Left lobe of liver (tissue), 2 donors: ENCODE measurements at regions not wholly inside any gene's neighbourhood (a gene's known extent, or its start where the extent isn't known, plus 50 kb on each side); places are given as distances from the start of the nearest gene placed in this dataset.

Experiments used
- ATAC-seq: fragments of 200-7000 bp; cut with Tn5 transposase; one replicate; pipeline ENCODE4 v1.9.1; 2020; ENCODE audit warnings: mild to moderate bottlenecking, moderate library complexity
- DNase-seq: peaks from one replicate; pipeline ENCODE4 v3.0.0-alpha.2; 2020; ENCODE audit warnings: low spot score
- donor health status: DM: no; HTN: no; CAD: no; lungs with moderate emphysema.
- donor health status: DM: no; HTN: yes; CAD: no.

DNA sequence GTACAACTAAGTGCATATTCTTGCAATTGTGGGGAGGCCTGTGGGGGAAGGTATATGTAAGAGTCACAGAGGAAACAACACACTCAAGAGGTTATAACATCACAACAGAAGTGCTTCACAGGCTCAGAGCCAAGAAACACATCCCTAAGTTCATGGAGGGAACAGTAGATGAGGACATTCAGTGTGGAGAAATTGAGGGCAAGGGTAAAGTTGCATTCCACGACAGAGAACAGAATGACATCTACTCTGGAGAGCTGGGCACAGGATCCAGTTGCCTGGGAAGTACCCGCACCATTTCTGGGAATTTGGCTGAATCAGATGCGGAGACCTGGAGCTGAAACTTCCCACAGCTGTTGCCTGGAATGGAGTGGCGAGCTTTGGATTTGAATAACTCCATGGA, 197.2 kb downstream of the NXNL2 start:
- DNase-seq, result no peak
- ATAC-seq, result no peak

DNA sequence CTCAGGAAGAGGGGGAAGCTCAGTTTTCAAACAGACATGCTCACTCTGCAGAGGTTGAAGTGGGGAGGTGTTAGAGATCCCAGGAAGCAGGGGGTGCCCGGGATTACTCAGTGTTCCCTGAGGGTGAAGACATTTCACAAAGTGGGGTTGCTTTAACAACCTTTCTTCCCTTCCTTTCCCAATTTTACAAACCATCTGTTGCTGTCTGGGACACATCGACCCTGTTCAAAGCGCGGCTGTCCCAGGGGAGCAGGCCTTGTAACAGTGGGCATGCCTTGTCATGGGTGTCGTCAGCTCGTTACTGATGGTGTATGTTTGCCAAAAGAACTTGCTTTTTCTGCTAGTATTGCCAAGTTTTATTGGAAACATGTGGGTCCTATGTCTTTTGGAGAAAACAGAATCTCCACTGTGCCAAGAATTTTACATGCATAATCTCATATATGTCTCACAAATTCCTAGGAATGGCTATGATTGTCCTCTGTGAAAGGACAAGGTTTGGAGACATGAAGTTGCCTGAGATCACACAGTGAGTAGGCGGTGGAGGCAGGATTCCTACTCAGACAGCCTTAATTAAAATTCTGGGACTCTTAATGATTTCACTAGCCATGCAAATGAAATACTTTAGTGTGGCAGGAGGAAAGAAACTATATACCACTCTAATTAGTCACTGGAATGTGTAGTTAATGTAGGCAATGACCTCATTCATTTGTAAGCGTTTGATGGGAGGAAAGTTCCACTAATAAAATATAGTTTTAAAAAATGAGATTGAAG, 198.9 kb downstream of the NXNL2 start:
- no peak for DNase-seq
- no peak for ATAC-seq

DNA sequence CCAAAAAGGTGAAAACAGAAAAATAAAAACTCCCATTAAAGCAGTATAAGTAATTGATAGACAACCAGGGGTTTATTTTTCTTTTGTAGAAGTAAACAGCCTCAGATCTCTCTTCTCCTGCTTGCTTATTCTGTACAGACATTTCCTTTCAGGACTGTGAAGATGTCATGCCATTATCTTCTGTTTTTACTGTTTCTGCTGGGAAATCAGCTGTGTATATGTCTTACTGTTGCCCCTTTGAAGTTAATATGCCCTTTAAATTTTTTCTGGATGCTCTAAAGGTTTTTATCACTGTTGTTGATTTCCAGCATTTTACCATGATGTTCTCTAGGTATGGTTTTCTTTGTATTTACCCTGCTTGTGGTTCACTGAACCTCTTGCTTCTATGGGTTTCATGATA, 199.5 kb downstream of the NXNL2 start:
- ATAC-seq (no peak), DNase-seq (no peak)

DNA sequence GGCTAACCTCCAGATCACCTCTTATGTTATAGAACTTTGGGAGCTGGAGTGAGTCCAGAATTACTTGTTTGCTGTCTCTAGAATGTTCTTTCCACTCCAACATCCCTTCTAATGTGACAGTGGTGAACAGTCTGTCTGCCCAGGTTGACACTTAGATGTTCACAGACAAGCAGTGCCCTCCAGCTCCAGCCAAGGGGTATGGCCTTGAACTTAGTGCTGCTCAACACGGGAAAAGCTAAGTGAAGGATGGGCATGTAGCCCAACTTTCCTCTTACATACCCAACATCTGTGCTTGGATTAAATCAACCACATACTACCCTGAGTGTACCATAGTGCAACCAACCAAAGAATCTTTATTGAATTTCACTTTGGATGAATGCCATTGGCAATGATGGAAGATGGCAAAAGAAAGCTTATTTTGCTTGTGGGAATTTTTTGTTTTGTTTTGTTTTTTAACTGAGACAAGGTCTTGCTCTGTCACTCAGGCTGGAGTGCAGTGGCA, 201.2 kb downstream of the NXNL2 start:
- no peak for ATAC-seq
- no peak for DNase-seq

DNA sequence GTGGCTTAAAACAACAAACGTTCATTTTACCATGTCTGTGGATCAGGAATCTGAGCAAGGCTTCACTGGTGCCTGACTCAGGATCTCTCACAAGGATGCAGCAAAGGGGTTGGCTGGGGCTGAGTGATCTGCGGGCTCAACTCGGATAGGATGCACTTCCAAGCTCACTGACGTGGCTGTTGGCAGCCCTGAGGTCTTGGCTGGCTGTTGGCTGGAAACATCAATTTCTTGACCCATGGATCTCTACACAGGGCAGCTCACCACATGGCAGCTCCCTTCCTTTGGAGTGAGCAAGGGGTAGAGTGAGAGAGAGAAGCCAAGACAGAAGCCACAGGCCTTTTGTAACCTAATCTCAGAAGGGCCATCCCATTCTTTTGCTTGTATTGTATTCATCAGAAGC, 202.1 kb downstream of the NXNL2 start:
- DNase-seq (no peak), ATAC-seq (no peak)

DNA sequence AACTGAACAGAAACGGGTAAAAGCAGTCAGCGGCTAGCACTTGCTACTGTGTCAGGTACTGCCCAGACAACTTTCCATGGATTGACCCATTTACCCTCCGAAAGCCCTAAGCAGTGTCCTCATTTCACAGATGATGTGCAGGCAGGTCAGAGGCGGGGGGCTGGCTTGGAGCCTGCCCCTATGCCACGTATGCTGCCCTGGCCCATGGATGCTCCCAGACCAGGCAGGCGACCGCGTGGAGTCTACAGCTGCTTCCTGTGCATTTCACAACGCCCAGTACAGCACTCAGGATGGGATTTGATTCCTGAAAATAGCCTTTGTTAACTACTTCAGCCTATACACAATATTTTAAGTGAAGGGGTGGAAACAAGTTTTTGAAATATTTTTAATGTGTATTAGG, 202.9 kb downstream of the NXNL2 start:
- DNase-seq, result no peak
- ATAC-seq, result no peak

DNA sequence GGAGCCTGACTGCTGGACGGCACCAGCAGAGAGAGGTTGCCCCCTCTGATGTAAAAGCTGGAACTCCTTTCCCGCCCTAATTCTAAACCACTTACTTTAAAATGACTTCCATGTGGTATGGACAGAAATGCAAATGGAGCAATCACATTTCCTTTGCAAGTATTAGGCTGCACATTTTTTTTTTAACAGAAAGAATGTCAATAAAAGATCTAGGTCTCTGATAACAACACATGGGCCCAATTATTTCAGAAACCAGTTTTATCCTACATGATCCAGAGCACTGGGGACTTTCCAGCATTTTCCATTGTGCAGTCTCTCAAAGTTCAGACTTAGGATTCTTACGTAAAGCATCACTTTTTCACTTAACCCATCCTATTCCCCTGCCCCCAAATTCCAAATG, 203.7 kb downstream of the NXNL2 start:
- ATAC-seq (no peak), DNase-seq (no peak)

DNA sequence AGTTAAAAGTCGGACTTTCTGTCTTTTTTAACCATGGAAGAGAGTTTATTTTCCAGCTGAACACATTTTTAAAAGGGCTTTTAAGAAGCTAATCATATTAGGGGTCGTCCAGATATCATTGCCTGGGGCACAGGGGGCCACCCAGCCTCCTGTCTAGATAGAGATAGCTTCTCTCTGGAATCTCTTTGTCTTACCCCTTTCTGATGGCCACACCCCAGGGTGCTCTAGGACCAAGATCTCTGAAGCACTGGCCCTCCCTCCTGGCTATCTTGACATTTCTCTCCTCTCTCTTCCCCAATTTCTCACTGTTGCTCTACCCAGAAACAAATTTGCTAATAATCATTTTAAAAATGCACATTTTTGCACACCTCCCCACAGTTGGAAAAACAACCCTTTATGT, 204.4 kb downstream of the NXNL2 start:
- no peak for DNase-seq
- ATAC-seq, result no peak

DNA sequence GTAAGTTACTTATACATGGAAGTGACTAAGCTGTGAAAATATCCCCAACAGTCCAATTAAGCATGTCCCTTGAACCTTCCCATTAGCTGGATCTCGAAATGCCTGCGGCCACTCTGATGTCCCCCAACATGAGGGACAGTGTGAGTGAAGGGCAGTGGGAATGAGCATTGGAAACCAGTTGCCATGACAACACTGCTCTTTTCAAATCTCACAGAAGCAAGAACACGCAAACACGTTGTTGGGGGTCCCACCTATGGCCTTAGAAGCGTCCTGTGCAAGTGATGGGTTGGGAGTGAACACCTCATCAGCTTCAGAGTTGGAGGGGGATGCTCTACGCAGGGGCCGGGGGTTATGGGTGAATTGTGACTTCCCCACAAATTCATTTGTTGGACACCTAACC, 205.9 kb downstream of the NXNL2 start:
- no peak for DNase-seq
- no peak for ATAC-seq

DNA sequence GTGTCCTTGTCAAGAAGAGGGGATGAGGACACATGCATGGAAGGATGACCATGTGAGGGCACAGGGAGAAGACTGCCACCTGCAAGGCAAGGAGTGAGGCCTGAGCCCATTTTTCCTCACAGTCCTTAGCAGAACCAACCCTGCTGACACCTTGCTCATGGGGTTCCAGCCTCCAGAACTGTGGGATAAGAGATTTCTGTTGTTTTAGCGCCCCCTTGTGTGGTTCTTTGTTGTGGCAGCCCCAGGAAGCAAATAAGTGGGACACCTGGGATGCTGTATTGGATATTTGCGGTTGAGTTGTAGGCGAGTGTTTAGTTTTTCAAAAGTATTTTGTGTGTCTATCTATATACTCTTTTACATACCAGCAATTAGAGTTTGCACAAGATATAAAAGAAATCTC, 206.4 kb downstream of the NXNL2 start:
- ATAC-seq (no peak), DNase-seq (no peak)

DNA sequence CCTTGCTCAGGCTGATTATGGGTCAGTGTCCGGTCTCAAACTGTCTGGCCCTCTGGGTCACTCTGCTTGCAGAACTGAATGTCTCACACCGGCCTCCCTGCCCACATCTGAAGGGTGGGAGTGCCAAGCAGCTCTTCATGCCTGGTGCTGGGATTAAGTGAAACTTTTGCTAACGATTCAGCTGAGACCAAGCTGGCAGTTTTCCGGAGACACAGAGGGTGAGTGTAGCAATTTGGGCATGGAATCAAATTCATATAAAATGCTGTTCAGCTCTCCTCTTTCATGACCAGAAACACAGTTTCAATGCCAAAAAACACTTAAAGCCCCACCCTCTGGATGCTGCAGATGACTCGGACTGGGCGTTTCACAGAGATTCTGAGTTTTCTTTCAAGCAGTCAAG, 207.5 kb downstream of the NXNL2 start:
- DNase-seq, result no peak
- ATAC-seq, result no peak

DNA sequence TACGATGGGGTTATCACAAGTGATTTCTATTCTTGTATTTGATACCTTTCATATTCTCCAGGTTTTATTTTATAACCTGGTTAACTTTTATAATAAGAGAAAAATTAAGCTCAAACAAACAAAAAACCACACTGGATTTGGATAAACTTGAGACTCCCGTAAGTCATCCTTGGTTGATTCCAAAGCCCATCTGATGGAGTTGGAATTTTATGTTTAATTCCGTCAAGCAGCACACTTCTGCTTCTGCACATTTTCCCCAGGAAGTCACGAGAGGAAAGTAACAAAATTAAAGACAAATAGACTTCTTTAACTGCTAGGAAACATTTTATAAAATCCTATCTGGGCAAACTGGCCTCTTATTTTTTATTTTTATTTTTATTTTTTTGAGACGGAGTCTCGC, 207.9 kb downstream of the NXNL2 start:
- ATAC-seq (no peak), DNase-seq (no peak)

DNA sequence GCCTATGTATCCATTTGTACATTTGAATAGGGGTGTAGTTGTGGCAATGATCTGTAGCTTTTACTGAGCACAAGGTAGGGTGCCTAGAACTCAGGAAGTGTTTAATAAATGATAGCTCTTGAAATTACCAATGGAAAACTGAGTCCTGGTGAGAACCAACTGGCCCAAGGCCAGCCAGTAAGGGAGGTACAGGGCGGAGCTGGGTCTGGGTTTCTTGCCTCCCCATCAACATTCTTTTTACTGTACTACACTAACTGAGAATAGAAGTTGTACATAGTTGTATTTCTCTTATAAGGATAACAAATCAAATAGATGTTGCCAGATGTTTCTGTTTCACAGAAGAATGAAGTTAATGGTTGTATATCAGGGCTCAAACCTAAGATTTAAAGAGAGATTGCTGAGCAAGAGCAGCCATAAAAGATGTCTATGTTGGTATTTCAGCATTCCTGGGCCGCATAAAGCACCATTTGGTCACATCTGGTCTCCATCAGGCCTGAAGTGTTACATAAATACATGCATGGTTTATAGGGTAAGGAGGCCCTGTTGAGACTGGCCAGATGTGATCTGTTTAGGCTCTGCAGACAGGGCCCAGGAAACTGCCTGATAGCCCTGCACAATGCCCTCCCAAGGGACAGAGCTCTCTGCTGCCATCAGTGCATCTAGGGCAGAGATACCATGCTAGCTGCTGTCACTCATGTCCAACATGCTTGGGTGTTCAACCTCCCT, 210.5 kb downstream of the NXNL2 start:
- no peak for ATAC-seq
- DNase-seq, result no peak

DNA sequence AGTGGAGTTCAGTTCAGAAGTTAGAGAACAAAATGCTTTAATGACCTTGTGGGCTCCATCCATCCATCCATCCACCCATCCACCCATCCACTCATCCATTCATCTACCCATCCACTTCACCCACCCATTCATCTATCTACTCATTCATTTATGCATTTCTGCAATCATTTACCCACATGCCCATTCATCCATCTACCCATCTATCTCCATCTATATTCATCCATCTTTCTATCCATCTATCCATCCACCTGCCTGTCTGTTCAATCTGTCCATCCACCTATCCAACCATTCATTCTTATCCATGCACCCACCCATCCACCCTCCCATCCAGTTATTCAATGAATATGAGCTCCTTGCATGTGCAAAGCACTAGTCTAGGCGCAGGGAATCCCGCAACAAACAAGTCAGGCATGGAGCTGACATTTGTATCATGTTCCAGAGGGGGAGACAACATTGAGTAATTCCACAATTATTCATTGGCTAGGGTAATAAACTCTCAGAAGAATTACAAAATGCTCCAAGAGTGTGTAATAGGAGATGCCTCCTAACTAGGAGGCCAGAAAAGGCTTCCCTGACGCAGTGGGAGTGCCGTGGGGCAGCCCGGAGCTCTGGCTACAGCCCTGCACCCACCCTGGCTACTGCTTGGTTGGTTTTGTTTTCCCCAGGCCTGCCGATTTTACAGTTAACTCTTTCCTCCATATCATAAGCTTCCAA, 211.2 kb downstream of the NXNL2 start:
- DNase-seq, result no peak
- no peak for ATAC-seq

DNA sequence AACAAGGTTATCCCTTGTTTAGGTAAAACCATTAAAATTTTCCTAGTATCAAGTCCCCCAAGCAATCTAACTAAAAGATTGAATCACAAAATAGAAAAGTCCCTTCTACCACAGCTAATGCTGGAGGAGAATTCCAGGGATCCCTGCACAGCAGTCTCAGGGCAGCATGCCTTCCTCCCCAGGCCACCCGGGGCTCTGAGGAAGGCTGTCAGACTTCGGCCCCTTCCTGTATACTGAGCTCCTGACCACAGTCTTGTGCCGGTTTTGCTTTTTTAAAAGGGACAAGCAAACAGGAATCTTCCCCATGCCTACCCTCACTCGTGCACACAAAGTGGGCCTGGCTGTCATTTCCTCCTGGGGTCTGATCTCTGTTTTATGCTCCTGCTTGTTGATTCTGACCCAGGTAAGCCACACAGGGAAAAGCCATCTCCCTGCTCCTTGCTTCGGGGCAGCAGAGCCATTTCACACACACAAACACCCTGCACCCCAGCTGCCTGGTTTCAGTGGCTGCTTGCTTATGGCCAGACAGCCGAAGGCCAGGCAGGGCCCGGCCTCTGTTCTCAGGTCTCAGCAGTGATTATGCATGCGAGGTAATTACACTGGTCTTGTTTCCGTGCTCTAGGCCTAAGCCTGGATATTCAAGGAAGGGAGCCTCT, 211.9 kb downstream of the NXNL2 start:
- DNase-seq (no peak), ATAC-seq (no peak)

DNA sequence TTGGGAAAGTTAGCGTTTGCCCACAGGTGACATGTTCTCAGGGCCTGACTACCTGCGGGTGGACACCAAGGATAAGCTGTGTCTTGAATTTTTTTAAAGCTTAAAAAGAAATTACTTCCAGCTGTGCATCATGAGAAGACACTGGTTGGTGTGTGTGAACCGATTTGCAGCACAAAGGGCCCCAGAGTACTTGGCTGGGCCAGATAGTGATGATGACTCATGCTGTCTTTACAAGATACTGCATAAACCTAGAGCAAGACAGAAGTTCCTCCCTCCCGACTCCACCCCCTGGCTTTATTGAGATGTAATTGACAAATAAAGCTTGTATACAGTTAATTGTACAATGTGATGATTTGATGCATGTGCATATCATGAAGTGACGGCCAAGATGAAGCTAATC, 212.8 kb downstream of the NXNL2 start:
- DNase-seq (no peak), ATAC-seq (no peak)

DNA sequence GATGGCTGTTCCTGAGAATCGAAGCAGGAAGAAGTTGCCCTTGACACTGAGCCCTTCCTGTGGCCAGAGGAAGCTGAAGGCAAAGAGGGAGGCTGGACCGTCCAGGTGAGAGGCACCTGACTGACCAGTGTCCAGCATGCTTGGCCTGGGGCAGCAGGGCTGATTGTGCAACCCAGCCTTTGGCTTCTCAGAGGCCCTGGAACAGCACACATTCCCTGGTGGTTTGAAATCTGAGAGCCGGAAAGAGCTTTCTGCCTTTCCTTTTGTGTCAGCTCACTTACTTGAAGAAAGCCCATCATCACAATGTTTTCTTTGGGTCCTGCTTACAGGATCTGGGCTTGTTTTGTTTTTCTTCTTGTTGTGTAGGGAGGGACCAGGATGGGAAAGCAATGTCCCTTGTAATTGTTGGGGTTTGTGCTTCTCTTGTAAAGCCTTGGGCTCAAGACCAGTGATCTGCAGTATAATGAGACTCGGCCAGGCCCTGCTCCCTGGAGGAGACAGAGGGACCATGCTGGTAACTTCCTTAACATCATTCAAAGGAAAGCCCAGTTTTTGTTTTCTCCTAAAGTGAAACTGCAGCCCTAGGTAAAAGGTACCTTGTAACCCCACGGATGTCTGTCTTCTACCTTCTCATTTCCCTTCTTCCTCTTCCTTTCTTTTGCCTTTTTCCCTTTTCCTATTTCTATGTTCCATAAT, 213.7 kb downstream of the NXNL2 start:
- DNase-seq, result peak; percentile 65
- peak; percentile 95 for ATAC-seq

DNA sequence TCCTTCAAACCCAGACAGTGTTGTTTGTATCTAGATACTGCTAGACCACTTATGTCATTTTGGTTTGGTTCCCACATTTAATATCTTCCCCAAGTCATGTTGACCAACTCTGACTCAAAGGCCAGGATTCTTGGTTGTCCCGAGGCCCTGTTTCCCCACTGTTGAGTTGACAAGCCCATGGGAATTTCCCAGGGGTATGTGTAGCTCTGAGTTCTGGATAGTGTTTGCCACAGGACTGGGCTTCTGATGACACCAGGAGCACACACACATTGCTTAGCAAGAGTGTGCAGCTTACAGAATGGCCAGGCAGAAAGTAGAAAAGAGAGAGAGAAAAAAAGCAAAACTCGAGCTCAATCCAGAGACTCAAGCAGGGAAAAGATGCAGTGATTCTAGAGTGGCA, 214.4 kb downstream of the NXNL2 start:
- ATAC-seq, result no peak
- no peak for DNase-seq

DNA sequence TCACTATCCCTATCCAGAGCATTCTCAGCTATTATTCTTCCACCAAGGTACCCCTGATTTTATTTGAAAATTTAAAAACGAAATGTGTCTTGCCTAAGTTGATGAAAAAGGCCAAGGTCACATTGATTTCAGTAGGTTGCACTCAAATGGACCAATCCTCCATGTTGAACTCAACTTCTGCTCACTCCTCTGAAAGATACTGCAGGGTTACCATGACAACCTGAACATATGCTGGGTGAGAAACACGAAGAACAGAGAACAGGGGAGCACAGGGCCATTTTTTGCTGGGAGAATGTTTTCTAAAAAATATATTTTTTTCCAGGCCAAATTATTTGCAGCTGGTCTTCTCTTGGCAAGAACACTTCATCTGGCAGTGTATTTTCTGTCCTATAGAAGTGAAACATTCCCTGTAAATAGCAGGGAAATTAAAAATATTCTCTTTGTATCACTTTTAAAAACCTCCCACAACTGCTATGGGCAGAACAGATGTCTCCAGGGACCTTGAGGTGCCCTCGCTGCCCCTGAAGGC, 215.9 kb downstream of the NXNL2 start:
- no peak for DNase-seq
- no peak for ATAC-seq

DNA sequence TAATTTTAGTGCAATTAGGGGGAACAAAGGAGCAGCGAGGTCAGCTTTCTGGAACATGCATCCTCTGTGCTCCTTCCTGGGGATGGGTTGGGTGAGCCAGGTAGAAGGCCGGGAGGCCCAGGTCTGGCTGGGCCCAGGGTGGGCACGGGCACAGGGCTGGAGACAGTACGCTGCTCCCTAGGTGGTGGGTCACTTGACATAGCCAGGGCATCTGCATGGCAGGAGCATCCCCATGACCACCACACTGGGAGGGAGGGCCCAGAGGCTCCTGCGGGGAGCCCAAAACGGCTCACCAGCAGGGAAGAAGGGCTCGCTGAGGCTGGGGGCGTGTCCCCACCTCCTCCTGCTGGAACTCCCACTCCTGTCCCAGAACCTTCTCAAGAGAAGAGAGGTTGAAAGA, 216.8 kb downstream of the NXNL2 start:
- no peak for DNase-seq
- no peak for ATAC-seq
